NT2/D1 (cell line): ENCODE measurements at regions not wholly inside any gene's neighbourhood (a gene's known extent, or its start where the extent isn't known, plus 50 kb on each side); places are given as distances from the start of the nearest gene placed in this dataset.

ENCODE experiments used
- SUZ12 ChIP-seq: IDR thresholded peaks from 2 replicates; pipeline ENCODE4 v1.6.1; 2011; ENCODE audit not compliant: insufficient read length, insufficient read depth; ENCODE audit errors: extremely low read depth
- YY1 ChIP-seq: IDR thresholded peaks from 2 replicates; pipeline ENCODE4 v1.6.1; 2011; ENCODE audit not compliant: insufficient read length, insufficient read depth
- ZNF274 ChIP-seq: IDR thresholded peaks from 2 replicates; pipeline ENCODE4 v1.6.1; 2011; ENCODE audit warnings: mild to moderate bottlenecking, low read depth, low read length

DNA sequence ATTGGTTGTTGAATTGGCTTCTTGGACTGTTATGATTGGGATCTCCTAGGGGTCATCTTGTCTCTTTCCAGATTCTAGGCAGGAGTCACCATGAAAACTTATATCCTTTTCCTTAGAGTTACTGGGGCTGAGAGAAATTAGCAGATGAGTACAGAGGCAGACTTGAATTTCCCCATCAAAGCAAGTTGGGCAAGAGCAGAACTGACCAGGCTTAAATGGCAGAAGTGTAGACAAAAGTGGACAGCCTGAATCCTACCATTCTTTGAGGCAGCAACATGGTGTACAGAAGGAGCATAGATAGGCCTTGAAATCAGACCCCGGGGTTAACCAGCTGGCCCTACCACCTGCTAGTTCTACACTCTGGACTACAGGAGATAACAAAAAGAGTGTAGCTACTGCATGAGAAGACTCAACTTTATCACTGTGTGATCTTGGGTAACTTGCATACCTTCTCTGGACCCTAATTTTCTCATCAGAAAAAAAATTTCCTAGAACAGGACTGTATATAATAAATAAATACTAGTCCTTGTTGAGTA, 427.4 kb upstream of the CADM1 start:
- no peak for TF ChIP-seq SUZ12
- no peak for TF ChIP-seq ZNF274
- no peak for TF ChIP-seq YY1
